ENCODE measurements at regions not wholly inside any gene's neighbourhood (a gene's known extent, or its start where the extent isn't known, plus 50 kb on each side); places are given as distances from the start of the nearest gene placed in this dataset.

DNA sequence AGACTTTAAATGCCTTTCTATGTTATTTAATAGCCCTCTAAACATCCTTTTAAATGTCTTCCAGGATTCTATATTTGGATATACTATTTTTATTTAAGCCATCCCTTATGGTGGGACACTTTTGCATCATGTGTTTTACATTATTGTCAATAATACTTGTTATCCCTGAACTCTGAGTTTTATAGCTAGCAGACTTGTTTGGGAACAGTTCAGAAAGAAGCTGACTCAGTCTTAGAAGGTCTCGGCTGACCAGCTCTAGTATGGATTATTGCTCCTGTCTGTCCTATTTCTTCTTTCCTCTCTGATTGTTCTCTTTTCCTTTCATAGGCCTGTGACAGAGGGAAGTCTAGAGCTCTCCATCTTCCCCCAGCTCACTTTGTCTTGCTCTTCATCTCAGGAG lies 77.3 kb upstream of the CXCR4 start:
- TF ChIP-seq CTCF (IDR thresholded peaks at IDR 0.05) (no peak), POLR2A (IDR thresholded peaks at IDR 0.05) (no peak)

Data from breast epithelium (tissue), 3 donors.